ENCODE measurements at regions not wholly inside any gene's neighbourhood (a gene's known extent, or its start where the extent isn't known, plus 50 kb on each side); places are given as distances from the start of the nearest gene placed in this dataset.

DNA sequence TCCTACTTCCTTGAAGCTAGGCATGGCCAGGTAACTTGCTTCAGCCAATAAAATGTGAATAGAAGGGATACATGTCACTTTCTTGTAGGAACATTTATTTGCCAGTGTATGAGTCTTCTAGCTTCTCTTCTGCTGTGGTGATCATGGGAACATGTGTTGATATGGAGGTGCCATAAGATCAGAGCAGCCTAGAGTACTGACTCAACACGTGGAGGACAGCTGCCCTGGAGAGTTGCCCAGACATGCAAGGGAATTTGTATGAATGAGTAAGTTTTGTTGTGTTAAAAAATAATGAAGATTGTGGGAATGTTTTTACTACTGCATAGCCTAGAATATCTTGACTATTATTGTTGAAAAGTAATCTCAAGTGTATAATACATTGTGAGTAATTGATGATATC lies 502.3 kb downstream of the NUF2 start:
- no peak for TF ChIP-seq CTCF (IDR thresholded peaks at IDR 0.05)
- no peak overlapping the region for H3K4me3 Mint-ChIP-seq (ENCODE audit: unreplicated experiment)
- H3K36me3 Mint-ChIP-seq (ENCODE audit: low read depth) = no peaks in the 10 kb centered on the region
- H3K27me3 Mint-ChIP-seq (ENCODE audit: low read depth) = peaks cover 4% of the 10 kb centered on the region
- DNase-seq (ENCODE audit: low spot score) = no peak
- peaks cover 7% of the 10 kb centered on the region for H3K4me1 Mint-ChIP-seq (ENCODE audit: low read depth)
- H3K27ac Mint-ChIP-seq (ENCODE audit: unreplicated experiment) = no peak overlapping the region
- H3K9me3 Mint-ChIP-seq (ENCODE audit: low read depth) = peaks cover 5% of the 10 kb centered on the region

- no peak overlapping the region for H3K4me3 Mint-ChIP-seq (ENCODE audit: unreplicated experiment)
- peaks cover 5% of the 10 kb centered on the region for H3K9me3 Mint-ChIP-seq (ENCODE audit: low read depth)
- H3K27ac Mint-ChIP-seq (ENCODE audit: unreplicated experiment) = no peak overlapping the region
- no peak for TF ChIP-seq CTCF (IDR thresholded peaks at IDR 0.05)
- no peak for DNase-seq (ENCODE audit: low spot score)
- peaks cover under 1% of the 10 kb centered on the region for H3K27me3 Mint-ChIP-seq (ENCODE audit: low read depth)
- H3K4me1 Mint-ChIP-seq (ENCODE audit: low read depth) = peaks cover 7% of the 10 kb centered on the region
- no peaks in the 10 kb centered on the region for H3K36me3 Mint-ChIP-seq (ENCODE audit: low read depth)
Observed at GRCh38 chr1:163824490-163824889, 502.7 kb downstream of the NUF2 start.

DNA sequence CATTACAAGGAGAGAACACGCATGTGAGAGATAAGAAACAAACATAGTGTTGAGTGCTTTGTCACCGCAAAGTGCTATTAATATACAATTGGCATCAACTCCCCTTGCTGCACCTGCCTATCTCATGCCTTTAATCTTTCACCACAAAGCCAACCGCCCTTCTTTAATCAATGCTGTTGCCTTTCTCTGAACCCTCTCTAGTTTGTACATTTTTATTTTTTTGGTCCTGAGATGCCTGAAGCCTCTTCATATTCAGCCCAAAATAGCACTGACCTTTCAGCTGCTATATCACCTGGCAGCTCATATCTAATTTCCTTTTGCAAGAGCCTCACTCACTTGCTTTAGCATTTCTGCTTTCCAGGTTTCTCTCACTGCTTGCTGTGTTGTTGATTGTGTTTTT lies 504.7 kb downstream of the NUF2 start:
- TF ChIP-seq CTCF (IDR thresholded peaks at IDR 0.05) = no peak
- Mint-ChIP-seq H3K9me3 (ENCODE audit: low read depth) (peaks cover 5% of the 10 kb centered on the region), H3K27ac (ENCODE audit: unreplicated experiment) (no peak overlapping the region), H3K36me3 (ENCODE audit: low read depth) (no peaks in the 10 kb centered on the region), H3K4me1 (ENCODE audit: low read depth) (peaks cover 7% of the 10 kb centered on the region), H3K4me3 (ENCODE audit: unreplicated experiment) (no peak overlapping the region), H3K27me3 (ENCODE audit: low read depth) (no peaks in the 10 kb centered on the region)
- DNase-seq (ENCODE audit: low spot score) = no peak

DNA sequence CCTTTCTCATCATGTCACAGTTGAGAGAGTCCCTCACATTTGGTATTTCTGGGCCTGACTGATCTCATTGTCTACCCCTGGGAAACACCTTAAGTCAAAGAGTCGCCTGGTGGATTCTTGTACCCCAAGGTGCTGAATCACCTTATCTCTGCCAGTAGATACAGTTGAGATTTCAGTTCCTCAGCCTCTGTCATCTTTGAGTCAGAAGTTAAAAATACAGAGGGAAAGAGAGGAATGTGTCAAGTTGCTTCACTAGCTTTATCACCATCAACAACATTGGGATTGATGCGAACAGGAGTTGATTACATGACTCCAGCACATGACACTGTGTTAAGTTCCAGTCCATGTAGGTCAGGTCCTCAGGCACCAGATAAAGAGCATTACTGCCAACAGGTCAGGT lies 513.0 kb downstream of the NUF2 start:
- no peak for DNase-seq (ENCODE audit: low spot score)
- no peaks in the 10 kb centered on the region for H3K4me1 Mint-ChIP-seq (ENCODE audit: low read depth)
- H3K9me3 Mint-ChIP-seq (ENCODE audit: low read depth) = peaks cover 2% of the 10 kb centered on the region
- H3K4me3 Mint-ChIP-seq (ENCODE audit: unreplicated experiment) = no peak overlapping the region
- no peak overlapping the region for H3K27ac Mint-ChIP-seq (ENCODE audit: unreplicated experiment)
- no peaks in the 10 kb centered on the region for H3K36me3 Mint-ChIP-seq (ENCODE audit: low read depth)
- no peaks in the 10 kb centered on the region for H3K27me3 Mint-ChIP-seq (ENCODE audit: low read depth)
- no peak for TF ChIP-seq CTCF (IDR thresholded peaks at IDR 0.05)

DNA sequence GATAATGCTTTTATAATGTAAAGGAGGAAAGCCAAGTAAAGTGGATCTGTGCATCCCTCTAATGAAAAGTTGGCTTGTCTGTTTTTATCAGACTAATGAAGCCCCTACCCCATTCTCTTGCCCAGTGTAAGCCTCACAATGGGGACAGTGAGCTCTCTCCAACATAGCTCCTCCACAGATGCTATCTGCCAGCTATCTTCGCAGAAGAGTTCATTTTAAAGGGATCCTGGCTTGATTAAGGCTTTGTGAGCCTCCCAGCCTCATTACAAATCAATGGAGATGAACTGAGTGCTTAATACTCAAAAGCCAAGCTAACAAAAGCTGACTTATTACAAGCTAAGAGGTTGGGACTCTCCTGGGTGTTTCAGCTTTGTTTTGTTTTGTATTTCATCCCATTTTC lies 514.7 kb downstream of the NUF2 start:
- H3K27ac Mint-ChIP-seq (ENCODE audit: unreplicated experiment) = no peak overlapping the region

More for the DNA sequence above, 514.7 kb downstream of the NUF2 start:
- TF ChIP-seq CTCF (IDR thresholded peaks at IDR 0.05) = no peak
- H3K4me1 Mint-ChIP-seq (ENCODE audit: low read depth) = no peaks in the 10 kb centered on the region
- no peaks in the 10 kb centered on the region for H3K27me3 Mint-ChIP-seq (ENCODE audit: low read depth)
- H3K36me3 Mint-ChIP-seq (ENCODE audit: low read depth) = no peaks in the 10 kb centered on the region
- H3K4me3 Mint-ChIP-seq (ENCODE audit: unreplicated experiment) = no peak overlapping the region
- H3K9me3 Mint-ChIP-seq (ENCODE audit: low read depth) = peaks cover 2% of the 10 kb centered on the region
- DNase-seq (ENCODE audit: low spot score) = no peak
